ENCODE measurements at regions not wholly inside any gene's neighbourhood (a gene's known extent, or its start where the extent isn't known, plus 50 kb on each side); places are given as distances from the start of the nearest gene placed in this dataset.

GRCh38 chr9:106581973-106582372 lies 281.0 kb upstream of the ZNF462 start:
- no peak overlapping the region for H3K27ac Mint-ChIP-seq
- intact Hi-C loops (cut with micrococcal nuclease), result no loop called here
- no peak for DNase-seq
- no peaks in the 10 kb centered on the region for H3K27me3 Mint-ChIP-seq
- no peak overlapping the region for H3K4me3 Mint-ChIP-seq
- H3K9me3 Mint-ChIP-seq, result peaks cover 4% of the 10 kb centered on the region
- H3K4me1 Mint-ChIP-seq, result no peaks in the 10 kb centered on the region
- no peaks in the 10 kb centered on the region for H3K36me3 Mint-ChIP-seq (ENCODE audit: low read depth)

- Mint-ChIP-seq H3K27ac (no peak overlapping the region), H3K4me1 (no peaks in the 10 kb centered on the region), H3K36me3 (ENCODE audit: low read depth) (no peaks in the 10 kb centered on the region), H3K4me3 (no peak overlapping the region), H3K9me3 (peaks cover 4% of the 10 kb centered on the region), H3K27me3 (no peaks in the 10 kb centered on the region)
- DNase-seq, result no peak
- intact Hi-C loops (cut with micrococcal nuclease), result no loop called here
Observed at GRCh38 chr9:106583751-106584150, 279.2 kb upstream of the ZNF462 start.

- no peak for DNase-seq
- H3K9me3 Mint-ChIP-seq, result no peaks in the 10 kb centered on the region
- intact Hi-C loops (cut with micrococcal nuclease), result no loop called here
- no peaks in the 10 kb centered on the region for H3K27me3 Mint-ChIP-seq
- no peaks in the 10 kb centered on the region for H3K4me1 Mint-ChIP-seq
- no peaks in the 10 kb centered on the region for H3K36me3 Mint-ChIP-seq (ENCODE audit: low read depth)
- no peak overlapping the region for H3K4me3 Mint-ChIP-seq
- H3K27ac Mint-ChIP-seq, result no peak overlapping the region
Observed at GRCh38 chr9:106587042-106587441, 275.9 kb upstream of the ZNF462 start.

- intact Hi-C loops (cut with micrococcal nuclease), result no loop called here
- DNase-seq, result no peak
- no peak overlapping the region for H3K27ac Mint-ChIP-seq
- H3K4me3 Mint-ChIP-seq, result no peak overlapping the region
- no peaks in the 10 kb centered on the region for H3K27me3 Mint-ChIP-seq
- H3K36me3 Mint-ChIP-seq (ENCODE audit: low read depth), result no peaks in the 10 kb centered on the region
- no peaks in the 10 kb centered on the region for H3K4me1 Mint-ChIP-seq
- H3K9me3 Mint-ChIP-seq, result no peaks in the 10 kb centered on the region
Observed at GRCh38 chr9:106588626-106589025, 274.3 kb upstream of the ZNF462 start.

- Mint-ChIP-seq H3K9me3 (no peaks in the 10 kb centered on the region), H3K4me1 (no peaks in the 10 kb centered on the region)
Observed at GRCh38 chr9:106590759-106591505, 272.0 kb upstream of the ZNF462 start.

GRCh38 chr9:106593201-106593600 lies 269.8 kb upstream of the ZNF462 start:
- Mint-ChIP-seq H3K27ac (no peak overlapping the region), H3K27me3 (no peaks in the 10 kb centered on the region), H3K9me3 (no peaks in the 10 kb centered on the region), H3K4me1 (no peaks in the 10 kb centered on the region), H3K4me3 (no peak overlapping the region), H3K36me3 (ENCODE audit: low read depth) (no peaks in the 10 kb centered on the region)
- DNase-seq, result no peak
- intact Hi-C loops (cut with micrococcal nuclease), result no loop called here

More at GRCh38 chr9:106590759-106591505, 272.0 kb upstream of the ZNF462 start:
- no peak for DNase-seq
- Mint-ChIP-seq H3K4me3 (no peak overlapping the region), H3K27me3 (no peaks in the 10 kb centered on the region), H3K27ac (no peak overlapping the region), H3K36me3 (ENCODE audit: low read depth) (no peaks in the 10 kb centered on the region)
- intact Hi-C loops (cut with micrococcal nuclease), result no loop called here

- intact Hi-C loops (cut with micrococcal nuclease), result no loop called here
- H3K27me3 Mint-ChIP-seq, result no peaks in the 10 kb centered on the region
- no peak overlapping the region for H3K27ac Mint-ChIP-seq
- H3K36me3 Mint-ChIP-seq (ENCODE audit: low read depth), result no peaks in the 10 kb centered on the region
- H3K4me1 Mint-ChIP-seq, result no peaks in the 10 kb centered on the region
- H3K4me3 Mint-ChIP-seq, result no peak overlapping the region
- no peaks in the 10 kb centered on the region for H3K9me3 Mint-ChIP-seq
- DNase-seq, result no peak
Observed at GRCh38 chr9:106596984-106597383, 266.0 kb upstream of the ZNF462 start.

GRCh38 chr9:106600955-106601560 lies 261.9 kb upstream of the ZNF462 start:
- Mint-ChIP-seq H3K4me3 (no peak overlapping the region), H3K36me3 (ENCODE audit: low read depth) (no peaks in the 10 kb centered on the region), H3K9me3 (no peaks in the 10 kb centered on the region), H3K4me1 (no peaks in the 10 kb centered on the region), H3K27me3 (no peaks in the 10 kb centered on the region), H3K27ac (no peak overlapping the region)
- intact Hi-C loops (cut with micrococcal nuclease), result no loop called here
- DNase-seq, result no peak

GRCh38 chr9:106602344-106602743 lies 260.6 kb upstream of the ZNF462 start:
- Mint-ChIP-seq H3K36me3 (ENCODE audit: low read depth) (no peaks in the 10 kb centered on the region), H3K27ac (no peak overlapping the region), H3K4me3 (no peak overlapping the region), H3K9me3 (no peaks in the 10 kb centered on the region), H3K4me1 (no peaks in the 10 kb centered on the region), H3K27me3 (no peaks in the 10 kb centered on the region)
- no peak for DNase-seq
- intact Hi-C loops (cut with micrococcal nuclease), result no loop called here

GRCh38 chr9:106613250-106613737 lies 249.7 kb upstream of the ZNF462 start:
- no peaks in the 10 kb centered on the region for H3K27me3 Mint-ChIP-seq
- H3K4me1 Mint-ChIP-seq, result no peaks in the 10 kb centered on the region
- H3K4me3 Mint-ChIP-seq, result no peak overlapping the region
- DNase-seq, result no peak
- intact Hi-C loops (cut with micrococcal nuclease), result no loop called here
- no peaks in the 10 kb centered on the region for H3K9me3 Mint-ChIP-seq
- no peaks in the 10 kb centered on the region for H3K36me3 Mint-ChIP-seq (ENCODE audit: low read depth)
- no peak overlapping the region for H3K27ac Mint-ChIP-seq

GRCh38 chr9:106615118-106615889 lies 247.7 kb upstream of the ZNF462 start:
- Mint-ChIP-seq H3K36me3 (ENCODE audit: low read depth) (no peaks in the 10 kb centered on the region), H3K4me1 (no peaks in the 10 kb centered on the region), H3K9me3 (no peaks in the 10 kb centered on the region), H3K27me3 (no peaks in the 10 kb centered on the region), H3K27ac (no peak overlapping the region), H3K4me3 (no peak overlapping the region)
- no peak for DNase-seq
- intact Hi-C loops (cut with micrococcal nuclease), result no loop called here

GRCh38 chr9:106616026-106616425 lies 246.9 kb upstream of the ZNF462 start:
- Mint-ChIP-seq H3K9me3 (no peaks in the 10 kb centered on the region), H3K4me1 (no peaks in the 10 kb centered on the region), H3K27me3 (no peaks in the 10 kb centered on the region), H3K36me3 (ENCODE audit: low read depth) (no peaks in the 10 kb centered on the region), H3K27ac (no peak overlapping the region), H3K4me3 (no peak overlapping the region)
- intact Hi-C loops (cut with micrococcal nuclease), result no loop called here
- no peak for DNase-seq

GRCh38 chr9:106616851-106617345 lies 246.1 kb upstream of the ZNF462 start:
- Mint-ChIP-seq H3K36me3 (ENCODE audit: low read depth) (no peaks in the 10 kb centered on the region), H3K9me3 (no peaks in the 10 kb centered on the region), H3K4me1 (no peaks in the 10 kb centered on the region), H3K27ac (no peak overlapping the region), H3K4me3 (no peak overlapping the region), H3K27me3 (no peaks in the 10 kb centered on the region)
- DNase-seq, result no peak
- intact Hi-C loops (cut with micrococcal nuclease), result no loop called here

- no peak overlapping the region for H3K4me3 Mint-ChIP-seq
- no peaks in the 10 kb centered on the region for H3K4me1 Mint-ChIP-seq
- no peak for DNase-seq
- no peaks in the 10 kb centered on the region for H3K36me3 Mint-ChIP-seq (ENCODE audit: low read depth)
- H3K9me3 Mint-ChIP-seq, result no peaks in the 10 kb centered on the region
- intact Hi-C loops (cut with micrococcal nuclease), result no loop called here
- no peaks in the 10 kb centered on the region for H3K27me3 Mint-ChIP-seq
- no peak overlapping the region for H3K27ac Mint-ChIP-seq
Observed at GRCh38 chr9:106619211-106619610, 243.8 kb upstream of the ZNF462 start.
